ENCODE measurements at regions not wholly inside any gene's neighbourhood (a gene's known extent, or its start where the extent isn't known, plus 50 kb on each side); places are given as distances from the start of the nearest gene placed in this dataset.

DNA sequence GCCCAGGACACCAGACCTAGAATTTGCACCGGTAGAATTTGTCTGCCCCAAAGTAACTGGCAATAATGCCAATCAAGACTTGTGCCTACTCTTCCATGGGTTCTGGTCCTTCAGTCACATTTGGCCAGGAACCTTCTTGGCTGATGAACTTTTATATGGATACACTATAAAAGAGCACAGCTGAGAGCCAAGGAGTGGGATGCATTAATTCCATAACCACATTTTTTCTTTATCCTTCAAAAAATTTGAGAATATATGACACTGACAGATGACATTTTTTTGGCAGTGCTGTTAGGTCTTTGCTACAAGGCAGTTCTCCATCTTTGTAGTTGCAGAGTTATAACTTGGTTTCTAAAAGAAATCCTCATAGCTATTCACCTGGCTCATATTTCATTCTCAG is 129.2 kb upstream of the HDAC9 start:
- Histone ChIP-seq H3K27ac (ENCODE audit: extremely low read depth, low read depth, low read length) (no peak overlapping the region), H3K9me3 (ENCODE audit: control insufficient read depth, insufficient read depth, low read depth, low read length) (no peaks in the 10 kb centered on the region), H3K36me3 (ENCODE audit: control insufficient read depth in 2 of 2, insufficient read depth in 1 of 2, low read length in 2 of 2) (no peaks in the 10 kb centered on the region), H3K4me3 (ENCODE audit: low read depth, low read length) (no peak overlapping the region), H3K4me1 (ENCODE audit: control insufficient read depth, insufficient read depth, low read length) (no peaks in the 10 kb centered on the region)
- TF ChIP-seq KLF10 (tag by site-specific recombination; IDR thresholded peaks at IDR 0.05) (no peak), ZNF843 (tag by site-specific recombination; IDR thresholded peaks at IDR 0.05) (no peak), ZNF623 (tag by site-specific recombination; IDR thresholded peaks at IDR 0.05) (no peak), ZNF776 (tag by site-specific recombination; IDR thresholded peaks at IDR 0.05; ENCODE audit: borderline replicate concordance) (no peak), ZNF175 (tag by site-specific recombination; IDR thresholded peaks at IDR 0.05) (no peak)
- TF ChIP-seq, protein P1, sequence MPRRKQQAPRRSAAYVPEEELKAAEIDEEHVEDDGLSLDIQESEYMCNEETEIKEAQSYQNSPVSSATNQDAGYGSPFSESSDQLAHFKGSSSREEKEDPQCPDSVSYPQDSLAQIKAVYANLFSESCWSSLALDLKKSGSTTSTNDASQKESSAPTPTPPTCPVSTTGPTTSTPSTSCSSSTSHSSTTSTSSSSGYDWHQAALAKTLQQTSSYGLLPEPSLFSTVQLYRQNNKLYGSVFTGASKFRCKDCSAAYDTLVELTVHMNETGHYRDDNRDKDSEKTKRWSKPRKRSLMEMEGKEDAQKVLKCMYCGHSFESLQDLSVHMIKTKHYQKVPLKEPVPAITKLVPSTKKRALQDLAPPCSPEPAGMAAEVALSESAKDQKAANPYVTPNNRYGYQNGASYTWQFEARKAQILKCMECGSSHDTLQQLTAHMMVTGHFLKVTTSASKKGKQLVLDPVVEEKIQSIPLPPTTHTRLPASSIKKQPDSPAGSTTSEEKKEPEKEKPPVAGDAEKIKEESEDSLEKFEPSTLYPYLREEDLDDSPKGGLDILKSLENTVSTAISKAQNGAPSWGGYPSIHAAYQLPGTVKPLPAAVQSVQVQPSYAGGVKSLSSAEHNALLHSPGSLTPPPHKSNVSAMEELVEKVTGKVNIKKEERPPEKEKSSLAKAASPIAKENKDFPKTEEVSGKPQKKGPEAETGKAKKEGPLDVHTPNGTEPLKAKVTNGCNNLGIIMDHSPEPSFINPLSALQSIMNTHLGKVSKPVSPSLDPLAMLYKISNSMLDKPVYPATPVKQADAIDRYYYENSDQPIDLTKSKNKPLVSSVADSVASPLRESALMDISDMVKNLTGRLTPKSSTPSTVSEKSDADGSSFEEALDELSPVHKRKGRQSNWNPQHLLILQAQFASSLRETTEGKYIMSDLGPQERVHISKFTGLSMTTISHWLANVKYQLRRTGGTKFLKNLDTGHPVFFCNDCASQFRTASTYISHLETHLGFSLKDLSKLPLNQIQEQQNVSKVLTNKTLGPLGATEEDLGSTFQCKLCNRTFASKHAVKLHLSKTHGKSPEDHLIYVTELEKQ (tag by site-specific recombination; IDR thresholded peaks at IDR 0.05; ENCODE audit: borderline replicate concordance): no peak
- TF ChIP-seq, protein P2, sequence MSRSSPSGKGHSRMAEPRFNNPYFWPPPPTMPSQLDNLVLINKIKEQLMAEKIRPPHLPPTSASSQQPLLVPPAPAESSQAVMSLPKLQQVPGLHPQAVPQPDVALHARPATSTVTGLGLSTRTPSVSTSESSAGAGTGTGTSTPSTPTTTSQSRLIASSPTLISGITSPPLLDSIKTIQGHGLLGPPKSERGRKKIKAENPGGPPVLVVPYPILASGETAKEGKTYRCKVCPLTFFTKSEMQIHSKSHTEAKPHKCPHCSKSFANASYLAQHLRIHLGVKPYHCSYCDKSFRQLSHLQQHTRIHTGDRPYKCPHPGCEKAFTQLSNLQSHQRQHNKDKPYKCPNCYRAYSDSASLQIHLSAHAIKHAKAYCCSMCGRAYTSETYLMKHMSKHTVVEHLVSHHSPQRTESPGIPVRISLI (tag by site-specific recombination; IDR thresholded peaks at IDR 0.05): no peak
- CTCF ChIA-PET: interaction anchor here (0.6 kb wide), 1 partner anchor 198 kb away, joined by 3 read pairs; no protein-coding TSS in a partner anchor
- POLR2A ChIA-PET: no interaction called here

GRCh38 chr7:18369011-18369410 is 126.5 kb upstream of the HDAC9 start:
- Histone ChIP-seq H3K4me1 (ENCODE audit: control insufficient read depth, insufficient read depth, low read length) (no peaks in the 10 kb centered on the region), H3K4me3 (ENCODE audit: low read depth, low read length) (no peak overlapping the region), H3K9me3 (ENCODE audit: control insufficient read depth, insufficient read depth, low read depth, low read length) (no peaks in the 10 kb centered on the region), H3K36me3 (ENCODE audit: control insufficient read depth in 2 of 2, insufficient read depth in 1 of 2, low read length in 2 of 2) (no peaks in the 10 kb centered on the region), H3K27ac (ENCODE audit: extremely low read depth, low read depth, low read length) (no peak overlapping the region)
- CTCF ChIA-PET: no interaction called here
- TF ChIP-seq GLI4 (tag by site-specific recombination; IDR thresholded peaks at IDR 0.05) (no peak), ZNF529 (tag by site-specific recombination; IDR thresholded peaks at IDR 0.05; ENCODE audit: insufficient replicate concordance) (no peak), ZNF221 (tag by site-specific recombination; IDR thresholded peaks at IDR 0.05; ENCODE audit: borderline replicate concordance) (no peak), ZNF132 (tag by site-specific recombination; IDR thresholded peaks at IDR 0.05; ENCODE audit: borderline replicate concordance) (no peak)
- TF ChIP-seq, protein P3, sequence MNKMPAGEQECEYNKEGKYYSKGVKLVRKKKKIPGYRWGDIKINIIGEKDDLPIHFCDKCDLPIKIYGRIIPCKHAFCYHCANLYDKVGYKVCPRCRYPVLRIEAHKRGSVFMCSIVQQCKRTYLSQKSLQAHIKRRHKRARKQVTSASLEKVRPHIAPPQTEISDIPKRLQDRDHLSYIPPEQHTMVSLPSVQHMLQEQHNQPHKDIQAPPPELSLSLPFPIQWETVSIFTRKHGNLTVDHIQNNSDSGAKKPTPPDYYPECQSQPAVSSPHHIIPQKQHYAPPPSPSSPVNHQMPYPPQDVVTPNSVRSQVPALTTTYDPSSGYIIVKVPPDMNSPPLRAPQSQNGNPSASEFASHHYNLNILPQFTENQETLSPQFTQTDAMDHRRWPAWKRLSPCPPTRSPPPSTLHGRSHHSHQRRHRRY (tag by site-specific recombination; IDR thresholded peaks at IDR 0.05): no peak
- POLR2A ChIA-PET: no interaction called here

DNA sequence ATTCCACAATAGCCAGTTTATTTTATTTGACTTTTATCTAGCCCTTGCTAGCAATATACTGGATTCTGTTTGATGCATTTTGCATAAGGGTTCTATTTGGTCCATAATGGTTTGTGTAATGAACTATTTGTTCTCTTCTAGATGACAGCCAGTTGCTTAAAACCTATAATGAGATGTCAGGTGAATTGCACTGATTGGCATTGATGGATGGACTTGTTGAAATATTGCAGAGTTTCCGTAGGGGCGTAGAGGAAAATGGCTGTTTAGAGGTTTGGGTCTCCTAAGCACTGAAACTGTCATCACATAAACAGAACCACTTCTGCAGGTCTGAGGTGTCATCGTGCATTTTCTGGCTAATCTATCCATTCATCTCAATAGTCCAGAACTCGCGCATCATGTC is 124.9 kb upstream of the HDAC9 start:
- H3K4me3 ChIP-seq (ENCODE audit: low read depth, low read length): no peak overlapping the region
- ChIA-PET CTCF (no interaction called here), POLR2A (no interaction called here)
- TF ChIP-seq, protein P4, sequence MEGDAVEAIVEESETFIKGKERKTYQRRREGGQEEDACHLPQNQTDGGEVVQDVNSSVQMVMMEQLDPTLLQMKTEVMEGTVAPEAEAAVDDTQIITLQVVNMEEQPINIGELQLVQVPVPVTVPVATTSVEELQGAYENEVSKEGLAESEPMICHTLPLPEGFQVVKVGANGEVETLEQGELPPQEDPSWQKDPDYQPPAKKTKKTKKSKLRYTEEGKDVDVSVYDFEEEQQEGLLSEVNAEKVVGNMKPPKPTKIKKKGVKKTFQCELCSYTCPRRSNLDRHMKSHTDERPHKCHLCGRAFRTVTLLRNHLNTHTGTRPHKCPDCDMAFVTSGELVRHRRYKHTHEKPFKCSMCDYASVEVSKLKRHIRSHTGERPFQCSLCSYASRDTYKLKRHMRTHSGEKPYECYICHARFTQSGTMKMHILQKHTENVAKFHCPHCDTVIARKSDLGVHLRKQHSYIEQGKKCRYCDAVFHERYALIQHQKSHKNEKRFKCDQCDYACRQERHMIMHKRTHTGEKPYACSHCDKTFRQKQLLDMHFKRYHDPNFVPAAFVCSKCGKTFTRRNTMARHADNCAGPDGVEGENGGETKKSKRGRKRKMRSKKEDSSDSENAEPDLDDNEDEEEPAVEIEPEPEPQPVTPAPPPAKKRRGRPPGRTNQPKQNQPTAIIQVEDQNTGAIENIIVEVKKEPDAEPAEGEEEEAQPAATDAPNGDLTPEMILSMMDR (tag by site-specific recombination; IDR thresholded peaks at IDR 0.05): no peak
- TF ChIP-seq, protein P1 (tag by site-specific recombination; IDR thresholded peaks at IDR 0.05; ENCODE audit: borderline replicate concordance): no peak
- no peak for TF ChIP-seq ZNF10 (tag by site-specific recombination; IDR thresholded peaks at IDR 0.05)
- no peak for TF ChIP-seq SP2 (tag by site-specific recombination; IDR thresholded peaks at IDR 0.05)
- TF ChIP-seq ZXDB (tag by site-specific recombination; IDR thresholded peaks at IDR 0.05): no peak
- no peak for TF ChIP-seq ZNF341 (tag by site-specific recombination; IDR thresholded peaks at IDR 0.05; ENCODE audit: low read depth)
- TF ChIP-seq ZBTB21 (tag by site-specific recombination; IDR thresholded peaks at IDR 0.05): no peak
- TF ChIP-seq ZNF140 (tag by site-specific recombination; IDR thresholded peaks at IDR 0.05): no peak
- TF ChIP-seq GLI4 (tag by site-specific recombination; IDR thresholded peaks at IDR 0.05): no peak
- TF ChIP-seq BCL11B (tag by site-specific recombination; IDR thresholded peaks at IDR 0.05; ENCODE audit: low read depth): no peak
- no peak for TF ChIP-seq ZEB2 (tag by site-specific recombination; IDR thresholded peaks at IDR 0.05)

More for the DNA sequence above, 124.9 kb upstream of the HDAC9 start:
- Histone ChIP-seq H3K27ac (ENCODE audit: extremely low read depth, low read depth, low read length) (no peak overlapping the region), H3K9me3 (ENCODE audit: control insufficient read depth, insufficient read depth, low read depth, low read length) (no peaks in the 10 kb centered on the region), H3K36me3 (ENCODE audit: control insufficient read depth in 2 of 2, insufficient read depth in 1 of 2, low read length in 2 of 2) (no peaks in the 10 kb centered on the region), H3K4me1 (ENCODE audit: control insufficient read depth, insufficient read depth, low read length) (no peaks in the 10 kb centered on the region)
